ENCODE measurements at regions not wholly inside any gene's neighbourhood (a gene's known extent, or its start where the extent isn't known, plus 50 kb on each side); places are given as distances from the start of the nearest gene placed in this dataset.

DNA sequence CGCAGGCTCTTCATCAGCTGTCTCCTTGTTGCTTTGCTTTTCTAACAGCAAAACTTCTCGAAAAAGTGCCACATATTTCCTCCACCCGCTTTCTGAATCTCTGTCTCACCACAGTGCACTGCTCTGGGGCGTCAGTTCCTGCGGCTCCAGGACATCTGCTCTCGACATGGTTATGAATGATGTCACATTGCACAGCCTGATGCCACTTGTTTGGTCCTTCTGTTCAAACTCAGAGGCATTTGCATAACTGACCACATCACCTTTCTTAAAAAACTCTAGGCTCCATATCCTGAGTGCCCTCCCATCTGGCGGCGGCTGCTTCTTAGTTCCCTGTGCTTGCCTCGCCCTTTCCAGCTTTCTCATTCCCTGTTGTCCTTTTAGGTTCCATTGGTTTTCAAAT, 469.3 kb upstream of the COBL start:
- no peak for DNase-seq (ENCODE audit: low spot score)

DNA sequence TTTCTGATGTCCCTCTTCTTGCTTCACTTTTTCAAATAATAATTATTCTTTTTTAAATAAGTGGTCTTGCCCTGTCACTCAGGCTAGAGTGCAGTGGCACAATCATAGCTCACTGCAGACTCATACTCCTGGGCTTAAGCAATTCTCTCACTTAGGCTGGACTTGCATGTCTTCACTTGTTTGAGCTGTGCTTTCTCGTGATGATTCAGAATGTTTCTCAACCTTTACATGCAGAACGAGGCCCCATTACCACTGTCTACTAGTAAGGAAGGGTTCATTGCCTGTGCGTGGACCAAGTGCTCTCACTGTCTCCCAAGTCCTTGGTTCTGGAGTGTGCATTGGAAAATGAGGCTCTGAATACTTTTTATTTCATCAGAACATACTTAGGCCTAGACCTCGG, 468.6 kb upstream of the COBL start:
- peak; percentile 11 for DNase-seq (ENCODE audit: low spot score)

DNA sequence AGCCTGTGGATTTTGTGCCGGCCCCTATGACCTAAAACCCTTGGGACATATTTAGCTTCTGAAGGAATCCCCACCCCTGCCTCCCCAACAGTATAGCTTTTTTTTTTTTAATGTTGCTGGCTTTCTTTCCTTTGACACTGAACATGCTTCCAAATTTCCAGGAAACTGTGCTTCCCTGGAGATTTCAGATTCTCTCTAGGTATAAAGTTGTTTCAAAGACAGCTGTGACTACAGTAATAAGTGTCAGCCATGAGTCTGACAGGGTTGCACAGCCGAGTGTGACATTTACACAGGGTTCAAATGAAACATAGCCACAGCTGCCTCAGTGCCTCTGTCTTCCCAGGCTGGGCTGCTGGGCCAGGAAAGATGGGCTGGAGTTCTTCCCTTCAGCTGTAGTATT, 466.6 kb upstream of the COBL start:
- no peak for DNase-seq (ENCODE audit: low spot score)

DNA sequence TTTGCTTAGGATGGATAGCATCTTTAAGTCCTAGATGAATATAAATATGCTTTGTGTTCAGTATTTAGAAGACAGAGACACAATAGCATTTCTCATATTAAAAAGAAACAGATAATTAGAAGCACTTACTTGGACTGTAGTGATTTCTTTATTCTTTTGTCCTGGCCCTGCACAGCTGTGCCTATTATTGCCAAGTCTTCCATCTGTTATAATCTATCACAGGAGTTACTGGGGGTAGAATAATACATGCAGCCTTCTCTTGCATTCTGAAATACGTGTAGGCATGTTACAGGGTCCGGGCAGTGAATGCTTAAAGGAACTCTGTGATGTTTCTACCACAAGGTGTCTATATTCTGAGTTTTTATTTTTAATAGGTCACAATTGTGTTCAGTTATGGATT, 461.5 kb upstream of the COBL start:
- DNase-seq (ENCODE audit: low spot score): no peak

DNA sequence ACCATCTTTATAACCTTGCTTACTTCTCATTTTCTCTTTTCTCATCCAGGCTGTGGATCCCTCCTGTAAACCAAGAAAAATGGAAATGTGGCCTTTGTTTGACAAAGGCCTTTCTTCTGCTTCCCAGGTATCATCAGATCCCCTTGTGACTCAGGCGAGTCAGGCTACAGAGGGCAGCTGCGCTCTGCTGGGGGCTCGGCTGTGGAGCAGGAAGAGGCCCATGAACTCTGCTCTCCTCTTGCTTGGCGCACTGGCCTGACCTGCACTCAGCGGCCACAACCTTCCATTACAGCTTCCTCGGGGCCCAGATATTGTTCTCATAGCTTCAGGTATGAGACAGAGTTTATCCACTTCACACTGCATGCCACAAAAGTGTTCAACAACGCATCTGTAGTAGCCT, 457.6 kb upstream of the COBL start:
- no peak for DNase-seq (ENCODE audit: low spot score)

DNA sequence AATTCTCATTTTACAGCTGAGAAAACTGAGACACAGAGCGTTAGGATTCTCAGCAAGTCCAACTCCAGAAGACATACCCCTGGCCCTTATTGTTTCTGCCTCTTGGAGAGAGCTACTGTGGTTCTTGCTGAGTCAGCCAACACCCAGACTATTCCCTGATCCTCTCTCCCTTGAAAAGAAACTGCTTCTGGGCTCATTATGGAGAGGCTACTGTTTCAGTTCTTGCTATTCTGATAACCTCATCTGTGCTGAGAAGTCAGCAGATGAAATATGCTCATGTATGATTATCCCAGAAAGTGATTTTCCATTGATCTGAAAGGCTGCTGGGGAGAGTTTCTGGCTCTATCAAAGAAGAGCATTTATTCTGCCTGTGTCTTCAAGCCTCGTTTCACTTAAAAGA, 455.6 kb upstream of the COBL start:
- no peak for DNase-seq (ENCODE audit: low spot score)

DNA sequence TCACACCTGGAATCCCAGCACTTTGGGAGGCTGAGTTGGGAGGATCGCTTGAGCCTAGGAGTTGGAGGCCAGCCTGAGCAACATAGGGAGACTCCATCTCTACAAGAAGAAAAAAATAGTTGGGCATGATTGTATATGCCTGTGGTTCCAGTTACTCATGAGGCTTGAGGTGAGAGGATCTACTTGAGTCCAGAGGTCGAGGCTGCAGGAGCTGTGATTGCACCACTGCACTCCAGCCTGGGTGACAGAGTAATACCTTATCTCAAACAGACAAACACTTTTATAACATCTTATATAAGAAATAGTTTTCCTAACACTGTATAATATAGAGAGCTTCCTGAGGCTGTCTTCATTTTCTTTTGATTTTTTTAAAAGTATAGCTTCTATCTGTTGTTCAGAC, 448.4 kb upstream of the COBL start:
- no peak for DNase-seq (ENCODE audit: low spot score)

DNA sequence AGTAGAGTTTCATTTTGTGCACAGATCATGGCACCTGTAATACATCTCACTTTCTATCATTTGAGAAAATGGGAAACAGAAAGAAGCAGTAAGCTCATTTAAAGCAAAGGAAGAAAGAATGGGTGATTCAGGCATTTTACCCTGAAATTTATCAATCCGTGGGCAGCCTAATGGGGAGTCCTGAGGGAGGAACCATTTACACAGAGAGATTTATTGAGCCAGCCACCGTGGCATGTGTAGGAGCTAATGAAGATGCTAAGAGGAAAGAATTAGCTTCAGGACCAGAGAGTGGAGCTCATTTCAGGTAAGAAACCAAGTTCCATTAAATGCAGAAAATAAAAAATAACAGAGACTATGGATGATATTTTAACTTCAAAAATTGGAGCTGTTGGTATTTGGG, 443.4 kb upstream of the COBL start:
- no peak for DNase-seq (ENCODE audit: low spot score)

DNA sequence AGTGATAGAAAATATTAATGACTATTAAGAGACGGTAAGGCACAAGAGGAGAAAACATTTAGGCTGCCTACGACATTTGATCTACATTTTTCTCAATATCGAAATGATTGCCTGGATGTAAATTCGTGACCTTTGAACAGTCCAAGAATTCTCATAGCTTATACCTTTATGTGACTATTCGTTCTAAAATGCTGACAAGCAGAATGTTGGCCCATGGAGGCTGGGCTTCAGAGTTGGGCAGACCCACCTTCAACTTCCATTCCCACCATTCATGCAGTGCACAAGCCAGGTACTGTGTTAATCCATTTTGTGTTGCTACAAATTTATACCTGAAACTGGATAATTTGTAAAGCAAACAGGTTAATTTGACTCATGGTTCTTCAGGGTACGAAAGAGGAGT, 441.4 kb upstream of the COBL start:
- no peak for DNase-seq (ENCODE audit: low spot score)

DNA sequence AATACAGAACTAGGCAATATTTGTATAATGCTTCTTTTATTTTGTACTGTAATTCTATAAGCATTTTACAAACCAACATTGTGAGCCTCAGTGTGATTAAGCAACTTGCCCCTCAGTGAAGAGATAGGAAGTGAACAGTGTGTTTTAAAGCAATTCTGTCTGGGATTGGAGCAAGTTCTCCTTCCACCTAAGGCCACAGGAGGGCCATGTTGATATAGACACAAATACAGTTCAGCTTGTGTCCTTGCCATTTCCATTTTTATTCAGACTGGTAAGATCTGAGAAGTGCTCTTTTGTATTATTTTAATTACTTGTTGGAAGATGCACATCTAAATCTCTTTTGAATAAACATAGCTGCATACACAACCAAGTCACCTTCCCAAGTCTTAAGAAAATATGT, 416.3 kb upstream of the COBL start:
- peak; percentile 5 for DNase-seq (ENCODE audit: low spot score)

DNA sequence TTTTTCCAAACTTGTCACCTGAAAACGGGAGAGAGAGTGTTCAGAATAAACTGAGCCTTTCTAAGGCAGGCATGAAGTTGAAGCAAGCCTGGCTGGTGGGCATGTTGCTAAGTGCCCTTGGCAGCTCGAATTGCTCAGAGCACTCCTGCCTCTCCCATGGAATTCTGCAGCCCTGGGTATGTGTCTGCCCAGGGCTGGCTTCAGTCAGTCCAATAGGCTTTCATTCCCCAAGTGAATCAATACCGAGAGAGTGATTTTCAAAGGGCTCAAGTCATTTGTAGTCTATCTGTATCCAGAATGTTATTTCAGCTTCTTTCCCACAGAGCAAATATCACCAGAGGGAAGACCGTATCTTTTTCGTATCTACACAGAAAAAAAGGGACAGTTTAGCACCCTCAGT, 415.5 kb upstream of the COBL start:
- no peak for DNase-seq (ENCODE audit: low spot score)

DNA sequence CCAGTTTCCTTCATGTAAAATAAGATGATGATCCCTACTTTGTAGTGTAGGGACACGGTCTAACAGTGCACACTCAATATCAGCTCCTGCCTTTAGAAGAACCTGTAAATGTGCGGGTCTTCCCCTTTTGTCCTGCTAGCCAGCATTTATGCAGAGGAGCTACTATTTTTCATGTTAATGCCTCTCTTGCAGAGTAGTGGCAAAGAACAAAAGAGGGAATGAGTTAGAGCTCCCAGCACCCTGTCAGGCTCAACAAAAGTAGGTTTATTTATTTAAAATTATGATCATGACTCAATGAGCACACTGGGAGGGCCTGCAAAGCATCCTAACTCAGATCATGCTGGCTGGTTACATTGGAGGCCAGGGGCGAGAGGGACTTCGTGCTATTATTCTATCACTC, 414.5 kb upstream of the COBL start:
- no peak for DNase-seq (ENCODE audit: low spot score)

DNA sequence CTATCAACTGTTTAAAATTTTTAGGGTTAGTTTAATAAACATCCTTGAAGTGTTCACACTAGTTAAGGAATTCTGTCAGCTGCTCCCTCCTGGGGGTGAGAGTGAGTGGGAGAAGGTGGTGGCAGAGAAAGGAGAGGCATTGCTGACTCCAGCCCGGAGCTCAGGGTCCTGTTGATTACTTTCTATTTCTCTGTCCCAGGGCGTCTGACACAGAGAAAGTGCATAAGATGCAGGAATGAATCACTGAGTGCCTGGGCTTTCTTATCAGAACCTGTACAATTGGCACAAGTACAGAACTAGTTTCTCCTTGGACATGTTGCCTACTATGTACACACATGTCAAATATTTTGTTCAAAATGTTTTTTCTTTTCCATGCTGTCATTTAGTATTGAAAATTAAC, 410.8 kb upstream of the COBL start:
- no peak for DNase-seq (ENCODE audit: low spot score)

DNA sequence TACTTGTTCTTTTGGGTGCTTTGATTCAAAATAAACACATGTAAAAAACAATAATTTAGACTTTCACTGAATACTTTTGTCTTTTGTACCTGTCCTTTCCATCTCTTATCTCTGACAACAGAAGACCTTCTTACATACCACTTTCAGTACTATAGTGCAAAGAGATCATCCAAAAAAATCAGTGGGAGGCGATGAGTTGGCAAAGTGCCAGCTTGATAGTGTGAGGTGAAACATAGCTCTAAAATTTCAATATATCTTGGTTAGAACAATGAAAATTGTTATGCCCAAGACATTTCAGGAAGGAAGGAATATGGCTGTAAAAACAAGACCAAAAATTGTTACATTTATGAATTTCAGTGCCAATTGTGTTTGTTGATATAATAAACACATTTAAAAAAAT, 390.2 kb upstream of the COBL start:
- DNase-seq (ENCODE audit: low spot score): no peak

DNA sequence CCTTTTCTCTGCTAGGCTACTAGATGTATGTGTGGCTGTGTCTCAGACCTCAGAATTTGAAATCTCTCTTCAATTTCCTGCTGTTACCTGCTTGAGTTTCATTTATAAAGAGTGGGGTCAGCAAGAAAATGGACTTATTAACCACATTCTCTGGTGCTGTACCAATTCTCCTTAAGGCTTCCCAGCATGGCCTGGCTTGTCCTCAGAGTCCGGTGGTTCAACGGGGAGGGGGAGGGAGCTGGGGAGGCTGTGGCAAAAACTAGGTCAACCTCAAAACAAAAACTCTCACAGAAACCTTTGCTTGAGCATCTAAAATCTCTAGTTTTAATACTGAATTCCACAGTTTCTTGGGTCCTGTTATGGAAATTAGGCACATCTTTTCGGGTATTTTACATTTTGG, 389.1 kb upstream of the COBL start:
- DNase-seq (ENCODE audit: low spot score): no peak

DNA sequence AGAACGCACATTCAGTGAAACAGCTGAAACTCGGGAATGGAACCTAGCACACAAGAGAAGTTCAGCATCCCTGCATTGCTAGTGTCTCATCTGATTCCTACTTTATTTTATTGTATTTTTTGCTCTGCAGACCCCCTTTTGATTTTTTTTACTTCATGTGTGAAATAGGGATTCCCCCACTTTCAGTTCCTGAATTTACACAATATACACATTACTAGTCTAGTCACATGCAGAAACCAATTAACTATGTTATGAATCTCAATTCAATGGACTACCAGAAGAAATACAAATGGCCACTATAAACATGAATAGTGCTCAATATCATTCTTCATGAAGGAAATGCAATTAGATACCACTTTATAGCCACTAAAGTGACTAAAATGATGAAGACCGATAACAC, 386.1 kb upstream of the COBL start:
- no peak for DNase-seq (ENCODE audit: low spot score)

DNA sequence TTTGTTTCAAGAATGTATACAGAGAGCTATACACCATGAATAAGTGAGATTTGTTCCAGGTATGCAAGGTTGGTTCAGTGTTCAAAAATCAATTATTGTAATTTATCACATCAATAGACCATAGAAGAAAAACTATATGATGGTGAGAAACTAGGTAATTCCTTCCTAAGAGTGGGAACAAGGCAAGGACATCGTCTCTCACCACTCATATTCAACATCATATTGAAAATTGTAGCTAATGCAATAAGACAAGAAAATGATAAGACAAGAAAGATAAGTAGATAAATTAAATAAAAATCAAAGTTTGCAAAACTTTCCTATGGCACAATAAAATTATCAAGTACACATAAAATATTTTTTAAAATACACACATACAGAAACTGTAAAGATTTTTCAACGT, 385.3 kb upstream of the COBL start:
- DNase-seq (ENCODE audit: low spot score): no peak

DNA sequence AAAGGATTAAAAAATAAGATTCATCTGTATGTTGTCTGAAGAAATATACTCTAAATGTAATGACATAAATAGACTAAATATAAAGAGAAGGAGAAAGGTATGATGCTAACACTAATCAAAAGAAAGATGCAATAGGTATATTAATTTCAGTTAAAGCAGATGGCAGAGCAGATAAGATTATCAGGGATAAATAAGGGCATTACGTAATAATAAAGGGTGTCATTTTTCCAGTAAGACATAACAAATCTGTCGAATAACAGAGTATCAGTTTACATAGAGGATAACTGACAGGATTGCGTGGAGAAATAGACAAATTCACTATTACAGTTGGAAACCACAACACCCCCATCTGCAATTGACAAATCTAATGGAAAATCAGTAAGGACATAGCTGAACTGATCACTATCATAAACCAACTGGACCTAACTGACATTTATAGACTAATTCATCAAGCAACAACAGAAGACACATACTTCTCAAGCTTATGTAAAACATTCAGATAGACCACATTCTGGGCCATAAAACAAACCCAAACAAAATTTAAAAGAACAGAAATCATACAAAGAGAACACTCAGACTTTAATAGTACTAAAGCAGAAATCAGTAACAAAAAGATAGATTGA, 384.1 kb upstream of the COBL start:
- DNase-seq (ENCODE audit: low spot score): no peak

DNA sequence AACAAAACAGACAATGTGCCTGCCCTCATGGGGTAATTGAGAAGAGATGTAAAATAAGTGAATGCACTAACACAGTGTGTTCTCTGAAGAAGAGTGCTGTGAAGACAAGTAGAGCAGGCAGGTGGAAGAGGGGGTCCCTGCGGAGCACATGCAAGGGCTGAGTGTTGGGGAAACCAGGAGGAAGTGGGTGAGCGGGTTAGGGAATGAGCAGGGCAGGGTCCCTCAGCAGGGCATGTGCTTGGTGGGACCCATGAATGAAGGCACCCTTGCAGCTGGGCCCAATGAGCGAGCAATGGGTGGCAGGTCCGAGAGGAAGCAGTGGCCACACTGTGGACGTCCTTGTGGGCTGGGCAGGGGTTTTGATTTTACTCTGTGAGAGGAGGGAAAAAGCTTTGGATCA, 376.6 kb upstream of the COBL start:
- DNase-seq (ENCODE audit: low spot score): no peak

DNA sequence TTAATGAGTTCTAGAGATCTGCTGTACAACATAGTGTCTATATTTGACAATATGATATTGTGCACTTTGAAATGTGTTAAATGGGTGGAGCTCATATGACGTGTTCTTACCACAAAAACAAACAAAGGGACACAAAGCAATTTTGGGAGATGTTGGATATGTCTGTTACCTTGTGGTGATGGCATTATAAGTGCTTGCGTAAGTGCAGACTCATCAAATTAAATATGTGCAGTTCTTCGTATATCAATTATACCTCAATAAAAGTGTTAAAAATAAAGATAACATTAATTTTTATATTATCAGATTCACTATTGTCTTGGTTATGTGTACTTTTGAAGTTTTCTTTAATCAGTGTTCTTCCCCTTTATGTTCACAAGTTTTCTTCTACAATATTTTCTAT, 372.9 kb upstream of the COBL start:
- DNase-seq (ENCODE audit: low spot score): no peak

DNA sequence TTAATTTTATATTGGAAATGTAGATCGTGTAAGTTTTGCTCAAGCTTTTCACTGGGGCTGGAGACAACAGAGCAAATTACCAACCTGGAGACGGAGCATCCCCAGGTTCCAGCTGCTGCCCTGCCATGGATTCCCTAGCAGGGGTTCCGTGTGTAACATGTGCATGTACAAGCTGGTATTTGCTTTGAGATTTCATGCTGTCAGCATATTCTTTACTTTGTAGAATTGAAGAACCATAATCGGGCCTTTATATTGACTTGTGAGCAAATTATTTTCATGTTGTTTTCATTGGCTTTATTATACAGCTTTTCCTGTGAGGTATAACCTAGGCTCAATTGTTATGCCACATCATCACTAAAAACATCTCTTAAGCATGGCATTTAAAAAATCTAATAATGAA, 369.2 kb upstream of the COBL start:
- DNase-seq (ENCODE audit: low spot score): no peak

DNA sequence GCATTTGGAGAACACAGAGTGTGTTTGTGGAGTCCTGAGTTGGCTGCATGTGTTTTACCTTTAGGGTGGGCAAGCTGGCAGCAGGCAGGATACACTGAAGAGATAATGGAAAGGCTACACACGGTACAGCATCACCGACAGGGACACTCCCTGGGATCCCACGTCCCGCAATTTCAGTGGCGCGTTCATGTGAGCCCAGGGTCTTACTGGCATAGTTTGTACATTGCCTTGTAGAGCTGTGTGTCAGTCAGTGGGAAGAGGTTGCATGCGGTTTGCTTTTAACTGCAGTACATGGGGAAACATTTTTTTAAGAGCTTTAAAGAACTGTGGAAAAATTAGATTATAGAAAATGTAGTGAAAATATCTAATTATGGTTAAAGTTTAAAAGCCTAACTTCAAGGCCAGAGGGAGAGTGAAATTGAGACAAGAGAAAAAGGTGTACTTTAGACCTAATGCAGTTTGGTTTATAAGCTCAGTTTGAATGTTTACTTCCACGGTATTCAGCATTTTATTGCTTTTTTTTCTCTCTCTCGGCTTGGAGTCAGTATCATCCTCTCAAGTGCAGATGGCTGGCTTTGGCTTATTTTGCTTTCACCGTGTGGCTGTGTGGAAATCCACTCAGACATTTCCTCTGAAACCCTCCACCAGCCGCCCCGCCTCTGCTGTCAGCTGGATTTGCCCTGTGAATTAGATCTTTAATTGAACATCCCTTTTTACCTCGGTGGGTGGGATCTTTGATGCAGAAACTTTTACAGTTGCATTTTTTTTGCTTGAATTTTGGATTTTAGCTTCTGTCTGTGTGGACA, 364.2 kb upstream of the COBL start:
- no peak for DNase-seq (ENCODE audit: low spot score)

DNA sequence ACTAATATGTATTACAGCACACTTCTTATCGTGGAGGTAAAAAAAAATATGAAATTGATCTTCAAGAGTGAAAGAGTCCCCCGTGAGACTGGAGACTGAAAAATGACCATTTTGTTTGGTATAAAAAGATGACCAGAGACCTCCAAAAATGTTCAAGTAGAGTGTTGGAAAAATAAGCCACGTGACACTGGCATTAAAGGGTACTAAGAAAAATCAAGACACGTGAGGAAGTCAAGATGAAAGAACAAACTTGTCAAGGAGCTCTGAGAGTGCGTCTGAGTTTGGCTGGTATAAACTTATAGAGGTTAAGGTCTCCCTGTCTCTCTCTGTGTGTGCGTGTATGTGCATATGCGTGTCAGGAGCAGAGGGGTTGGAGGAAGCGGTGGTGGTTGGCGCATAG, 362.7 kb upstream of the COBL start:
- no peak for DNase-seq (ENCODE audit: low spot score)

DNA sequence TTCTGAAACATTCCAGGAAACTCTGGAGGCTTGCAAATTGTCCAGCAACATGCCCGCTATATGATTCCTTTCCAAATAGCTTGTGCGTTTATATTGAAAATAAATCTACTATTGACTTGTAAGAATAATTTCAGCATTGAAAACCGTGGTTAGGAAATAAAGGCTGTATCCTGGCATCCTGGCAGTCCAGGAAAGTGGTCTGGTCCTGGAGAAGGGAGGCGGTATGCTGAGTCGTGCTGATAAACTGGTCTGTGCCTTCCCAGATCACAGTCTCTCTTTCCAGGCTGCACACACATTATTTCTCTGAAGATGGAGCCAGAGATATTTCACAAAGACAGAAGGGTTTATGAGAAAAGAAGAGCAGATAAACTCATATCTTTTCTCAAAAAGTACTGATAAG, 350.1 kb upstream of the COBL start:
- no peak for DNase-seq (ENCODE audit: low spot score)

Data from RKO (cell line).